Naive thymus-derived CD8-positive, alpha-beta T cell (primary cell): ENCODE measurements at regions not wholly inside any gene's neighbourhood (a gene's known extent, or its start where the extent isn't known, plus 50 kb on each side); places are given as distances from the start of the nearest gene placed in this dataset.

Experiments used
- ATAC-seq, 2 donors: fragments of 150-1000 bp; cut with Tn5 transposase in 1 of 2; sonication (Bioruptor Pico), chemical (Tn5 transposase) in 1 of 2; 1 replicate in 1 of 2; 2 replicates in 1 of 2; pipeline ENCODE4 v1.10.0; 2021; ENCODE audit warnings: mild to moderate bottlenecking in 2 of 2, moderate library complexity in 2 of 2
- POLR2A ChIA-PET: fragments of 350-600 bp; sonication (Branson Sonifier 250); formaldehyde crosslinking; loops from one replicate; lab custom pipeline; 2021; ENCODE audit warnings: antibody characterized with exemption; lab: Charles Lee
- DNase-seq, 10 donors: peaks; one replicate each; pipeline versions ENCODE4 v3.0.0 to v3.0.0-alpha.2; 2020 to 2022
- H3K27ac Mint-ChIP-seq, 10 donors: one replicate each; pipeline ENCODE4 v1.8.0; 2020 to 2022; ENCODE audit warnings: mild to moderate bottlenecking in 10 of 10, mixed read lengths in 10 of 10, moderate library complexity in 4 of 10, inconsistent platforms in 1 of 10
- H3K27me3 Mint-ChIP-seq, 5 donors: one replicate each; pipeline ENCODE4 v1.8.0; 2021 to 2022; ENCODE audit warnings: mixed read lengths in 5 of 5
- H3K36me3 Mint-ChIP-seq, 3 donors: one replicate each; pipeline ENCODE4 v1.8.0; 2020 to 2022; ENCODE audit warnings: mixed read lengths in 3 of 3, mild to moderate bottlenecking in 2 of 3, inconsistent platforms in 1 of 3
- H3K4me1 Mint-ChIP-seq, 4 donors: one replicate each; pipeline ENCODE4 v1.8.0; 2021 to 2022; ENCODE audit warnings: mixed read lengths in 4 of 4
- H3K4me3 Mint-ChIP-seq, 10 donors: one replicate each; pipeline ENCODE4 v1.8.0; 2020 to 2022; ENCODE audit warnings: mild to moderate bottlenecking in 10 of 10, mixed read lengths in 10 of 10, moderate library complexity in 6 of 10, inconsistent platforms in 1 of 10
- H3K9me3 Mint-ChIP-seq, 9 donors: one replicate each; pipeline ENCODE4 v1.8.0; 2020 to 2022; ENCODE audit warnings: mixed read lengths in 9 of 9, mild to moderate bottlenecking in 3 of 9, inconsistent platforms in 1 of 9, moderate library complexity in 1 of 9

DNA sequence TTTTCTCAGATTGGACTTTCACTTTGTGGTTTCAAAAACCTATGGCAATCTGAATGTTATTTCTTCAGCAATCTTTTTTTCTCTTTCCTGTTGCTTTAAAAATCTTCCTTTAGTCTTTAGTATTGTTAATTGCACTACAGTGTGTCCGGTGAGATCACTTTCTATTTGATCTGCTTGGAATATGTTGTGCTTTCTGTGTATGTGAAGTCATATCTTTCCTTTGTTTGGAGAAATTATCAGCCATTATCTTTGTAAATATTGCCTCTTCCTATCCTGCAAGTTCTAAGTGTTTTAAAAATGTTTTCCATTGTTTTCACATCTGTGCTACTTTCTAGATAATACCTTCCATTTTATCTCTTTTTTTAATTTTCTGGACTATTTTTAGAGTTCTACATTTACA is 171.4 kb upstream of the PRSS16 start:
- no peak for DNase-seq
- Mint-ChIP-seq H3K9me3 (no peaks in the 10 kb centered on the region), H3K27ac (peak overlapping the region in 1 of 10 donors; percentile 15), H3K4me3 (no peak overlapping the region), H3K36me3 (no peaks in the 10 kb centered on the region), H3K27me3 (peaks cover 20 to 61% (median 28%) of the 10 kb centered on the region in 5 donors), H3K4me1 (peaks cover 3 to 8% (median 5%) of the 10 kb centered on the region in 4 donors)
- POLR2A ChIA-PET, result no interaction called here
- ATAC-seq, result no peak

DNA sequence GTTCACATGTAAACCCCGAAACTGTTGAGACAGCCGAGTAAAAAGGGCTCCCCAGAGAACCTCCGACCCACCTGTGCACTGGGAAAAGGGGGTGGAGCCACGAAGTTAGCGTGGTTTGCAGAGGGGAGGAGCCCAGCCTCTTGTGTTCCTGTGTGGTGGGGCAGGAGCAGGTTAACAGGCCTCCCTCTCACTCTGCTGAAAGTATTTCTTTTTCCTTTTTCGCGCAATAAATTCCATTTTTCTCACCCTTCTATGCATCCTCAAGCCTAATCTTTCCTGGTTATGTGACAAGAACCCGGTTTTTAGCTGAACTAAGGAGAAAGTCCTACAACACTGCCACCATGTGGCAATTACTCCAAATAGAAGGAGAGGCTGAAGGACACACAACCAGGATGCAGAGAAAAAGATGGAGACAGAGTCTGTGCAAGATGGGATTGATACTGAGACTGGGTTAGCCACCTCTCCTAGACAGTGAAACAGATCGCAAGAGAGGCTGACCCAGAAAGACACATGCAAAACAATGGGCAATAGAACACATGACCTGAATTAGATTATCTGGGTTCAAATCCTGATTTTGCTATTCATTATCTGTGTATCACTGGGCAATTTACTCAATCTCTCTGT is 168.7 kb upstream of the PRSS16 start:
- POLR2A ChIA-PET, result no interaction called here
- Mint-ChIP-seq H3K27me3 (peaks cover 35 to 79% (median 42%) of the 10 kb centered on the region in 5 donors), H3K4me3 (peak overlapping the region; percentile 58 to 83 (median 76)), H3K27ac (no peak overlapping the region), H3K4me1 (peaks cover 3 to 8% (median 5%) of the 10 kb centered on the region in 4 donors), H3K9me3 (no peaks in the 10 kb centered on the region), H3K36me3 (no peaks in the 10 kb centered on the region)
- DNase-seq (peak in 8 of 10 donors; percentile 13 to 54 (median 38)), ATAC-seq (peak; percentile 70 to 82)

- H3K9me3 Mint-ChIP-seq, result no peaks in the 10 kb centered on the region
- H3K27ac Mint-ChIP-seq, result no peak overlapping the region
- no peaks in the 10 kb centered on the region for H3K36me3 Mint-ChIP-seq
- H3K4me1 Mint-ChIP-seq, result peaks cover 3 to 8% (median 5%) of the 10 kb centered on the region in 4 donors
- ATAC-seq (no peak), DNase-seq (no peak)
- POLR2A ChIA-PET, result no interaction called here
- peaks cover 36 to 72% (median 39%) of the 10 kb centered on the region in 5 donors for H3K27me3 Mint-ChIP-seq
- no peak overlapping the region for H3K4me3 Mint-ChIP-seq
Measured at GRCh38 chr6:27081188-27081587, 166.3 kb upstream of the PRSS16 start.

- no peak overlapping the region for H3K4me3 Mint-ChIP-seq
- peaks cover 33 to 67% (median 34%) of the 10 kb centered on the region in 5 donors for H3K27me3 Mint-ChIP-seq
- POLR2A ChIA-PET, result no interaction called here
- no peaks in the 10 kb centered on the region for H3K9me3 Mint-ChIP-seq
- DNase-seq, result no peak
- ATAC-seq, result no peak
- H3K36me3 Mint-ChIP-seq, result no peaks in the 10 kb centered on the region
- H3K27ac Mint-ChIP-seq, result no peak overlapping the region
- H3K4me1 Mint-ChIP-seq, result peaks cover 3 to 8% (median 5%) of the 10 kb centered on the region in 4 donors
Measured at GRCh38 chr6:27081931-27082330, 165.6 kb upstream of the PRSS16 start.

- ATAC-seq, result no peak
- POLR2A ChIA-PET, result no interaction called here
- H3K9me3 Mint-ChIP-seq, result peaks cover 0 to 4% (median 0%) of the 10 kb centered on the region in 9 donors
- no peak for DNase-seq
- H3K27me3 Mint-ChIP-seq, result peaks cover 44 to 77% (median 48%) of the 10 kb centered on the region in 5 donors
- peaks cover 2 to 7% (median 6%) of the 10 kb centered on the region in 4 donors for H3K4me1 Mint-ChIP-seq
- H3K36me3 Mint-ChIP-seq, result peaks cover 2 to 5% (median 2%) of the 10 kb centered on the region in 3 donors
- no peak overlapping the region for H3K4me3 Mint-ChIP-seq
- no peak overlapping the region for H3K27ac Mint-ChIP-seq
Measured at GRCh38 chr6:27088068-27088467, 159.4 kb upstream of the PRSS16 start.

- H3K4me1 Mint-ChIP-seq, result peaks cover 4 to 12% (median 11%) of the 10 kb centered on the region in 4 donors
- H3K4me3 Mint-ChIP-seq, result peak overlapping the region; percentile 54 to 86 (median 64)
- peak overlapping the region in 1 of 10 donors; percentile 37 for H3K27ac Mint-ChIP-seq
- ATAC-seq (peak in 1 of 2 donors; percentile 40), DNase-seq (peak in 2 of 10 donors; percentile 13 to 19)
- peaks cover 2 to 5% (median 2%) of the 10 kb centered on the region in 3 donors for H3K36me3 Mint-ChIP-seq
- POLR2A ChIA-PET, result no interaction called here
- H3K27me3 Mint-ChIP-seq, result peaks cover 48 to 93% (median 69%) of the 10 kb centered on the region in 5 donors
- H3K9me3 Mint-ChIP-seq, result peaks cover 0 to 12% (median 3%) of the 10 kb centered on the region in 9 donors
Measured at GRCh38 chr6:27091661-27092315, 155.7 kb upstream of the PRSS16 start.

- H3K4me3 Mint-ChIP-seq, result peak overlapping the region in 8 of 10 donors; percentile 54 to 86 (median 64)
- H3K9me3 Mint-ChIP-seq, result peaks cover 0 to 14% (median 8%) of the 10 kb centered on the region in 9 donors
- peaks cover 2 to 9% (median 5%) of the 10 kb centered on the region in 3 donors for H3K36me3 Mint-ChIP-seq
- H3K4me1 Mint-ChIP-seq, result peaks cover 8 to 17% (median 16%) of the 10 kb centered on the region in 4 donors
- peaks cover 48 to 93% (median 69%) of the 10 kb centered on the region in 5 donors for H3K27me3 Mint-ChIP-seq
- no peak for DNase-seq
- no peak for ATAC-seq
- peak overlapping the region in 1 of 10 donors; percentile 37 for H3K27ac Mint-ChIP-seq
- POLR2A ChIA-PET, result no interaction called here
Measured at GRCh38 chr6:27092316-27092692, 155.2 kb upstream of the PRSS16 start.

- Mint-ChIP-seq H3K27me3 (peaks cover 42 to 76% (median 63%) of the 10 kb centered on the region in 5 donors), H3K4me1 (peaks cover 10 to 22% (median 19%) of the 10 kb centered on the region in 4 donors), H3K36me3 (peaks cover 2 to 8% (median 2%) of the 10 kb centered on the region in 3 donors), H3K27ac (no peak overlapping the region), H3K4me3 (peak overlapping the region in 2 of 10 donors; percentile 36 to 73), H3K9me3 (peaks cover 0 to 17% (median 11%) of the 10 kb centered on the region in 9 donors)
- POLR2A ChIA-PET, result no interaction called here
- ATAC-seq (no peak), DNase-seq (no peak)
Measured at GRCh38 chr6:27095914-27096313, 151.6 kb upstream of the PRSS16 start.

GRCh38 chr6:27096834-27097511 is 150.5 kb upstream of the PRSS16 start:
- no peak overlapping the region for H3K27ac Mint-ChIP-seq
- peaks cover 8 to 18% (median 15%) of the 10 kb centered on the region in 4 donors for H3K4me1 Mint-ChIP-seq
- peaks cover 2 to 8% (median 2%) of the 10 kb centered on the region in 3 donors for H3K36me3 Mint-ChIP-seq
- peaks cover 40 to 70% (median 60%) of the 10 kb centered on the region in 5 donors for H3K27me3 Mint-ChIP-seq
- peak in 2 of 10 donors; percentile 6 to 8 for DNase-seq
- peaks cover 0 to 17% (median 11%) of the 10 kb centered on the region in 9 donors for H3K9me3 Mint-ChIP-seq
- POLR2A ChIA-PET, result no interaction called here
- peak overlapping the region; percentile 34 to 83 (median 77) for H3K4me3 Mint-ChIP-seq
- ATAC-seq, result peak in 1 of 2 donors; percentile 37

GRCh38 chr6:27098956-27099355 is 148.5 kb upstream of the PRSS16 start:
- ATAC-seq (no peak), DNase-seq (no peak)
- Mint-ChIP-seq H3K9me3 (peaks cover 0 to 17% (median 10%) of the 10 kb centered on the region in 9 donors), H3K36me3 (peaks cover 0 to 8% (median 2%) of the 10 kb centered on the region in 3 donors), H3K4me1 (peaks cover 8 to 15% (median 12%) of the 10 kb centered on the region in 4 donors), H3K27me3 (peaks cover 30 to 66% (median 53%) of the 10 kb centered on the region in 5 donors), H3K4me3 (no peak overlapping the region), H3K27ac (no peak overlapping the region)
- POLR2A ChIA-PET, result interaction anchor here (0.7 kb wide), 2 partner anchors 972 to 1767 kb away, joined by 4 to 6 read pairs; no protein-coding TSS in a partner anchor

DNA sequence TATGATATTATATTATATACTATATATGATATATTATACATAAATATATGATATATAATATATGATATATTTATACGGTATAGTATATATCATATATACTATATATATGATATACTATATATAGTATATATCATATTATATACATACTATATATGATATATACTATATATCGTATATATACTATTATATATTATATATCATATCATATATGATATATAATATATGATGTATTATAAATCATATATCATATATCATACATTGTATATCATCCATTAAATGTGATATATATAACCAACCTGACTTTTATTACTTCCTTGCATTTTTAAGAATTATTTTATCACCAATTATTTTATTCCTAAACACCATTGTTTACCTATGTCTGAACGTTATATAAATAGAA is 146.6 kb upstream of the PRSS16 start:
- POLR2A ChIA-PET, result no interaction called here
- peaks cover 8 to 15% (median 12%) of the 10 kb centered on the region in 4 donors for H3K4me1 Mint-ChIP-seq

DNA sequence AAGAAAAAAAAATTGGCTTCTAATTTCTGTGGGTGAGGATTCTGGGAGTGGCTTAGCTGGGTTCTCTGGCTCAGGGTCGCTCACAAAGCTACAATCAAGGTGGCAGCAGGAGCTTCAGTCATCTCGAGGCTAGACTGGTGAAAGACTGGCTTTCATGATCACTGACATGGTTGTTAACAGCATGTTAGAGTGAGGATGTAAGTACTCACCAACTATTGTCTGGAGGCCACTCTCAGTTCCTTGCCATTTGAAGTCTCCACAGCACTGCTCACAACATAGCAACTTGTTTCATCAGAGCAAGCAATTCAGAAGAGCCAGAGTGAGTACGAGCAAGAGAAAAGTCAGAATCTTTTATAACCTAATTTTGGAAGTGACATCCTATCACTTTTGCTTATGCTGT is 145.7 kb upstream of the PRSS16 start:
- POLR2A ChIA-PET, result no interaction called here
- Mint-ChIP-seq H3K4me1 (peaks cover 6 to 10% (median 7%) of the 10 kb centered on the region in 4 donors), H3K27ac (no peak overlapping the region), H3K9me3 (peaks cover 0 to 13% (median 3%) of the 10 kb centered on the region in 9 donors), H3K27me3 (peaks cover 21 to 39% (median 36%) of the 10 kb centered on the region in 5 donors), H3K4me3 (no peak overlapping the region), H3K36me3 (peaks cover 0 to 8% (median 2%) of the 10 kb centered on the region in 3 donors)
- DNase-seq, result no peak
- ATAC-seq, result no peak

More for the DNA sequence above, 146.6 kb upstream of the PRSS16 start:
- Mint-ChIP-seq H3K27me3 (peaks cover 24 to 48% (median 42%) of the 10 kb centered on the region in 5 donors), H3K27ac (no peak overlapping the region), H3K36me3 (peaks cover 0 to 8% (median 2%) of the 10 kb centered on the region in 3 donors), H3K4me3 (no peak overlapping the region), H3K9me3 (peaks cover 0 to 14% (median 4%) of the 10 kb centered on the region in 9 donors)
- ATAC-seq, result no peak
- DNase-seq, result no peak
